Osteocyte (in vitro differentiated cells): ENCODE measurements at regions not wholly inside any gene's neighbourhood (a gene's known extent, or its start where the extent isn't known, plus 50 kb on each side); places are given as distances from the start of the nearest gene placed in this dataset.

Experiments used
- DNase-seq: peaks from one replicate; pipeline ENCODE4 v3.0.0; 2021; ENCODE audit warnings: mixed read lengths; ENCODE audit not compliant: unreplicated experiment; ENCODE audit errors: extremely low spot score
- H3K27ac Mint-ChIP-seq: one replicate; pipeline ENCODE4 v1.8.0; 2021; ENCODE audit warnings: mild to moderate bottlenecking, mixed read lengths; ENCODE audit not compliant: unreplicated experiment
- H3K27me3 Mint-ChIP-seq: one replicate; pipeline ENCODE4 v1.8.0; 2021; ENCODE audit warnings: mixed read lengths; ENCODE audit not compliant: unreplicated experiment
- H3K36me3 Mint-ChIP-seq: one replicate; pipeline ENCODE4 v1.8.0; 2021; ENCODE audit warnings: mixed read lengths; ENCODE audit not compliant: unreplicated experiment
- H3K4me1 Mint-ChIP-seq: one replicate; pipeline ENCODE4 v1.8.0; 2021; ENCODE audit warnings: mixed read lengths; ENCODE audit not compliant: unreplicated experiment
- H3K4me3 Mint-ChIP-seq: one replicate; pipeline ENCODE4 v1.8.0; 2021; ENCODE audit warnings: mild to moderate bottlenecking, moderate library complexity, mixed read lengths; ENCODE audit not compliant: unreplicated experiment
- H3K9me3 Mint-ChIP-seq: one replicate; pipeline ENCODE4 v1.8.0; 2021; ENCODE audit warnings: mixed read lengths; ENCODE audit not compliant: unreplicated experiment
- CTCF ChIP-seq: fragments of 200-600 bp; sonication (generic); IDR thresholded peaks from 2 replicates; pipeline ENCODE4 v1.5.0; 2021; ENCODE audit warnings: antibody characterized with exemption, mild to moderate bottlenecking, moderate library complexity

- Mint-ChIP-seq H3K36me3 (no peaks in the 10 kb centered on the region), H3K27me3 (no peaks in the 10 kb centered on the region), H3K4me3 (no peak overlapping the region), H3K9me3 (no peaks in the 10 kb centered on the region), H3K27ac (no peak overlapping the region), H3K4me1 (peaks cover 39% of the 10 kb centered on the region)
- no peak for TF ChIP-seq CTCF
- no peak for DNase-seq
Measured at GRCh38 chr3:117126946-117127546, 417.5 kb downstream of the TUSC7 start.

GRCh38 chr3:117128133-117128532 lies 418.6 kb downstream of the TUSC7 start:
- Mint-ChIP-seq H3K27ac (no peak overlapping the region), H3K36me3 (no peaks in the 10 kb centered on the region), H3K9me3 (no peaks in the 10 kb centered on the region), H3K27me3 (no peaks in the 10 kb centered on the region), H3K4me3 (no peak overlapping the region), H3K4me1 (peaks cover 39% of the 10 kb centered on the region)
- no peak for TF ChIP-seq CTCF
- no peak for DNase-seq

- DNase-seq: no peak
- Mint-ChIP-seq H3K27ac (no peak overlapping the region), H3K27me3 (no peaks in the 10 kb centered on the region), H3K4me3 (no peak overlapping the region), H3K9me3 (no peaks in the 10 kb centered on the region), H3K4me1 (peaks cover 33% of the 10 kb centered on the region), H3K36me3 (no peaks in the 10 kb centered on the region)
- no peak for TF ChIP-seq CTCF
Measured at GRCh38 chr3:117128872-117129271, 419.3 kb downstream of the TUSC7 start.

GRCh38 chr3:117129516-117129915 lies 419.9 kb downstream of the TUSC7 start:
- no peak for DNase-seq
- TF ChIP-seq CTCF: no peak
- no peaks in the 10 kb centered on the region for H3K9me3 Mint-ChIP-seq
- no peak overlapping the region for H3K27ac Mint-ChIP-seq
- H3K4me1 Mint-ChIP-seq: peaks cover 34% of the 10 kb centered on the region
- no peaks in the 10 kb centered on the region for H3K27me3 Mint-ChIP-seq
- H3K4me3 Mint-ChIP-seq: no peak overlapping the region
- H3K36me3 Mint-ChIP-seq: no peaks in the 10 kb centered on the region

GRCh38 chr3:117130222-117130621 lies 420.6 kb downstream of the TUSC7 start:
- H3K27me3 Mint-ChIP-seq: no peaks in the 10 kb centered on the region
- H3K27ac Mint-ChIP-seq: no peak overlapping the region
- no peaks in the 10 kb centered on the region for H3K36me3 Mint-ChIP-seq
- no peak overlapping the region for H3K4me3 Mint-ChIP-seq
- H3K4me1 Mint-ChIP-seq: peaks cover 34% of the 10 kb centered on the region
- no peaks in the 10 kb centered on the region for H3K9me3 Mint-ChIP-seq
- no peak for TF ChIP-seq CTCF
- DNase-seq: no peak
